Stimulated activated CD4-positive, alpha-beta T cell treated with anti-CD3 and anti-CD28 coated beads, Interleukin-15, amount 100 ng/mL, for 24 hours (primary cell): ENCODE measurements at regions not wholly inside any gene's neighbourhood (a gene's known extent, or its start where the extent isn't known, plus 50 kb on each side); places are given as distances from the start of the nearest gene placed in this dataset.
"Not testable (repeated sequence)": the region's sequence is repeated elsewhere in the genome, so short reads cannot be mapped to it uniquely, and the experiment has no call there.

ENCODE experiments used
- DNase-seq: peaks from one replicate; pipeline ENCODE4 v3.0.0-alpha.2; 2020

DNA sequence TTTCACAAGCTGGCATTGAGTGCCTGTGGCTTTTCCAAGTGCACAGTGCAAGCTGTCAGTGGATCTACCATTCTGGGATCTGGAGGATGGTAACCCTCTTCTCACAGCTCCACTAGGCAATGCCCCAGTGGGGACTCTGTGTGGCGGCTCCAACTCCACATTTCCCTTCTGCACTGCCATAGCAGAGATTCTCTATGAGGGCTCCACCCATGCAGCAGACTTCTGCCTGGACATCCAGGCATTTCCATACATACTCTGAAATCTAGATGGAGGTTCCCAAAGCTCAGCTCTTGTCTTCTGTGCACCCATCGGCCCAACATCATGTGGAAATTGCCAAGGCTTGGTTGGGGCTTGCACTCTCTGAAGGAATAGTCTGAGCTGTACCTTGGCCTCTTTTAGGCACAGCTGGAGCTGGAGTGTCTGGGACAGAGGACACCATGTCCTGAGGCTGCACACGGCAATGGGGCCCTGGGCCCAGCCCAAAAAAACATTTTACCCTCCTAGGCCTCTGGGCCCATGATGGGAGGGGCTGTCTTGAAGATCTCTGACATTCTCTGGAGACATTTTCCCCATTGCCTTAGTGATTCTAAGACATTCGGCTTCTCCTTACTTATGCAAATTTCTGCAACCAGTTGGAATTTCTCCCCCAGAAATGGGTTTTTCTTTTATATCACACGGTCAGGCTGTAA lies 313.3 kb upstream of the SFSWAP start:
- no peak for DNase-seq

DNA sequence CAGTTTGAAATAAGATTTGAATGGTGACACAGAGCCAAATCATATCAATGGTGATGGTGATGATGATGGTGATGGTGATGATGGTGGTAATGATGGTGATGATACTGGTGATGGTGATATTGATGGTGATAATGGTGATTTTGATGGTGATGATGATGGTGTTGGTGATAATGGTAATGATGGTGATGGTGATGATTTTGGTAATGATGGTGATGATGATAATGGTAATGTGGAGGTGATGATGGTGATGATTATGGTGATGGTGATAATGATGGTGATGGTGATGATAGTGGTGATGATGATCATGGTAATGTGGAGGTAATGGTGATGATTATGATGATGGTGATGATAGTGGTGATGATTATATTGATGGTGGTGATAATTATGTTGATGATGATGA lies 311.9 kb upstream of the SFSWAP start:
- no peak for DNase-seq

GRCh38 chr12:131400668-131401294 lies 310.1 kb upstream of the SFSWAP start:
- DNase-seq, result not testable (repeated sequence)

- not testable (repeated sequence) for DNase-seq
Observed at GRCh38 chr12:131401907-131402633, 308.8 kb upstream of the SFSWAP start.

DNA sequence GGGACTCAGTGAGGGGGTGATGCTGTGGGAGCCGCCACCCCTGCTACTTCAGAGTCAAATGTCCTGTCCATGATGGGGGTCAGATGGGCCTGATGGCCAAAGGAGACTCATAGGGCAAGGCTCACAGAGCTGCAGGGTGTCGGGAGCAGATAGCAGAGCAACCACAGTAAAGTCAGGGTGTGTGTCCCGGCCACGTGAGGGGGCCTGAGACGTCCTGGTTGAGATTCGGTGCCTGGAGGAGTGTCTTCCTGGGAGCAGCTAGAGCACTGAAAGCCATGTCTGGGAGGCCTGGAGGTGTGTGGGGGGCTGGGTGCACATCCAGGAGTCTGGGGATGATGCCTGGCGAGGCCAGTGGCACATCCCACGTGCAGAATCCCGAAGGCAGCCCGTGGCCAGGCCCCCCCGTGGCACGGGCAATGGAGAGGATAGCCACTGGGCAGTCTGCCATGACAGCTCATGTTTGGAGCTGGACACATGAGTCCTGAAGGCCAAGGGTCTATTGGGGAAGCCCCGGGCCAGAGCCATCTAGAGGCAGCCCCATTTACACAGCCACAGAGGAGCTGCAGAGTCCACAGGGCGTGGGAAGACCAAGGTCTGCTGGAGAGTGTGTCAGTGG lies 308.0 kb upstream of the SFSWAP start:
- DNase-seq, result no peak

- no peak for DNase-seq
Observed at GRCh38 chr12:131403676-131404075, 307.2 kb upstream of the SFSWAP start.

DNA sequence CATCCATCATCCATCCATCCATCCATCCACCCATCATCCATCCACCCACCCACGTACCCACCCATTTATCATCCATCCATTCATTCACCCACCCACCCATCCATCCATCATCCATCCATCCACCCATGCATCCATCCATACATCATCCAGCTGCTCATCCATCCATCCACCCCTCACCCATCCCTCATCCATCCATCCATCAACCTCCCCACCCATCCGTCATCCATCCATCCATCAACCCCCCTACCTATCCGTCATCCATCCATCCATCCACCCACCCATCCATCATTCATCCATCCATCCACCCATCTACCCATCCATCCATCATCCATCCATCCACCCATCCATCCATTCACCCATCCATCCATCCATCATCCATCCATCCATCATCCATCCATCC lies 306.2 kb upstream of the SFSWAP start:
- DNase-seq, result no peak

GRCh38 chr12:131407221-131408035 lies 303.5 kb upstream of the SFSWAP start:
- DNase-seq, result no peak

DNA sequence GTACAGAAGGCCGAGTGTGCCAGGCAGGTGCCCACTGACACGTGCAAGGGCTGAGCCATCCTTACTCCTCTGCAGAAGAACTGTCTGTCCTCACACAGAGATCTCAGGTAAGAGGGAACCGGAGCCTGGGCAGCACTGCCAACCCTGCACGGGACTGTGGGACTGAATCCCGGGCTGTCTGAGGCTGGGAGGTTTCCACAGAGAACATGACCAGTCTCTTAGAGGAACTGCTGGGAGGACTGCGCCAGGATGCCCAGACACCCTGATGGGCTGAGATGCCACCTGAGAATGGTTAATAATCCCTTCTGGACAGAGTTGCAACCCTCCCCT lies 302.9 kb upstream of the SFSWAP start:
- no peak for DNase-seq

- DNase-seq, result no peak
Observed at GRCh38 chr12:131408484-131408883, 302.4 kb upstream of the SFSWAP start.

- no peak for DNase-seq
Observed at GRCh38 chr12:131409211-131409610, 301.7 kb upstream of the SFSWAP start.

DNA sequence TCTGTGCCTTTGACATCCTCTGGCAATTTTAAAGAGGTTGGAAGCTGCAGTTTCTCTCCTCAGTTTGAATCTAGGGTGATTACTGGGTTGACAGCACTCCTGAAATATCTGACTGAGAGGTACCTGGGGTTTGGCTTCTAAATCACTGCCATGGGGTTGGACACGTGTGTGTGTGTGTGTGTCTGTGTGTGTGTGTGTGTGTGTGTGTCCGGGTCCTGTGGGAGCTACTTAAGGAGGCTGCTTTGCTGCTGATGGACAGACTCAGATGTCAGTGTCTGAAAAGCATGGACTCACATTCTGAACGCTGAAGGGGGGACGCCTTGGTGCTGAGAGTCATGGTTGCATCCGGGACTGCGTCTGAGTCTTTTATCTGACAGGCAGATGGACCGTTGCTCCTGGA lies 299.1 kb upstream of the SFSWAP start:
- DNase-seq, result not testable (repeated sequence)

- DNase-seq, result no peak
Observed at GRCh38 chr12:131413006-131413405, 297.9 kb upstream of the SFSWAP start.

- no peak for DNase-seq
Observed at GRCh38 chr12:131413471-131413870, 297.4 kb upstream of the SFSWAP start.

DNA sequence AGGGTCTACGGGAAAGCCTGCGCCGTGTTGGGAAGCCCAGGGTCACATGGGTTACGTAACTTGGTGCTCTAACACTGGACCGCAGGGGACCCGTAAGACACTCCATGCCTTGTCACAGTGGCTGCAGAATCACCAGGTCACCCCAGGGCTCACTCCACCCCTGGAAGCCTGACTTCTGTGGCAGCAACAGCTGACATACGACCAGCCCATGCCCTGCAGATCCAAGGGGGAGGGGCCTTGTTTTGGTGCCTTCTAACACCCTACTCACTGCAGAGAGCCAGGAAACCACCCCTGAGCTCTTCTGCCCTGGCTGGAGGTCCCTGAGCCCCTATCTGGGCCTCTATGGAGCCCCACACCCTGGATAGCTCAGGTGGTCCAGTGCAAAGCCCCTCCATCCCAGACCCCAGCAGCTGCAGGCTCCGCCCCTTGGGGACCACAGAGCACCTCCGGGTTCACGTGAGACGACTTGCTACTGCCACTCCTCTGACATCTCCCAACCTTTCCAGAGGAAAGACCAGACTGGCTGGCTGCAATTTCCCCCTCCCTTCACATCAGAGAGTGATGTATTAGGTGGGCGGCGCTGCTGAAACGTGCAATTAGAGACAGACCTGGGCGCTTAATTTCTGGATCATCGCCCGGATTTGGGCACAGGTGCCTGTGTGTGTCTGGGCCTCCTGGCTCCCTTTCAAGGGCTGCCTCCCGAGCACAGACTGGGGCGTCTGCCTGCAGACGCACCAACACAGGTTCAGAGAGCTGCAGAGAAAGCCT lies 296.6 kb upstream of the SFSWAP start:
- DNase-seq, result not testable (repeated sequence)

- DNase-seq, result no peak
Observed at GRCh38 chr12:131415781-131416180, 295.1 kb upstream of the SFSWAP start.

GRCh38 chr12:131418121-131418520 lies 292.8 kb upstream of the SFSWAP start:
- no peak for DNase-seq

DNA sequence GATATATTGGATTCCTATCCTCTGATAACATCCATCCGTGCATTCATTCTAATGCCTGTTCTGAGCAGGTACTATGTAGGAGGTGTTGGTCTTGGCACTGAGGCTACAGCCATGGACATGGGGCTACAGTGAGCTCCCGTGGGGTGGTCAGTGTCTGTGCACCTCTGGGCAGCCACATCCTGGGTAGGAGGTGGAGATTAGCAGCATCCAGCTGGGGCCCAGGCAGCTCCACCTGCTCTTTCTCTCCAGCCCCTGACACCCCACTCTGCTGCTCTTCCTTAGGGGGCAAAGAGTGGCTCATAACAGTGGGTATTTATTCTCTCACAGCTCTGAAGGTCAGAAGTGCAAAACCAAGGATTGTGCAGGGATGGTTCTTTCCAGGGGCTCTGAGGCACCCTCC lies 292.0 kb upstream of the SFSWAP start:
- DNase-seq, result no peak

DNA sequence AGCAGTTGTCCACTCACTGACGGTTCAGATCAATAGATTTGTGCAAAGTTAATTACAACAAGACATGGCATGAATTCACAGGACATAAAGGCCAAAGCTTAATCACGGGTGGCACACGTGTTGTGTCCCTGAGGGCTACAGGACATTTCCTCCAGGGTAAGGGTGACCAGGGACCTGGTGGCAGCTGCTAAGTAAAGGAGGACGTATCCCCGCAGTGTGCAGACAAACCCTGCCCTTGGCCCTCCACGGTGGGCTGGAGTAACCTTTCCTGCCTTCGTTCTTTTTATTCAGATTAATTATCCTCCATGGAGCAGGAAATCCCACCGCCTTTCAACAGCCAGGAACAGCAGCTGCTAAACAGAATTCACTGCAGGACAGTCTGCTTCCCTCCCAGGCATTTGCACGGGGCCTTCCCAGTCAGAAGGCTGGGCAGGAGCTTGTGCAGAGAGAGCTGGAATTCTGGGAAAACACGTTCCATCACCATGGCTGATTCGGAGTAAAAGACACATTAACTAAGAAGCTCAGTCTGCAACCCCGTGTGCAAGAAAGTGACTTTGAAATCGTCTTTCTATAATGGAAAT lies 289.9 kb upstream of the SFSWAP start:
- DNase-seq, result no peak

GRCh38 chr12:131421509-131422186 lies 289.2 kb upstream of the SFSWAP start:
- no peak for DNase-seq

DNA sequence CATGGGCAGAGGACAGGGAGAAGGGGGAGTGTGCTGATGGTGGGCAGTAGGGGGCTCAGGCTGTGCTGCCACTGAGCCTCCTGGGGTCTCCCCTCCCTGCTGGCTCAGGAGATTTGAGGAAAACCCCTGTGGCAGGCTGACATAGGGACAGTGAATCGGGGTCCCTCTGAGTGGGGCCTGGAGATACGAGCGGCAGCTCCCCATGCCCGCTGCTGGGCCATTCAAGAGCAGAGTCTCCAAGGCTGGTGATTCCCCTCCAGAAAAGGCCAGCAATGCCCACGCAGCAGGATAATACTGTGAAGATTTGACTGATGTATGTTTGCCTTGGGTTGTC lies 288.7 kb upstream of the SFSWAP start:
- DNase-seq, result no peak
